Upper lobe of left lung (tissue), 6 donors: ENCODE measurements at regions not wholly inside any gene's neighbourhood (a gene's known extent, or its start where the extent isn't known, plus 50 kb on each side); places are given as distances from the start of the nearest gene placed in this dataset.

ENCODE experiments used
- ATAC-seq, 2 donors: fragments of 200-7000 bp; cut with Tn5 transposase; one replicate each; pipeline ENCODE4 v1.9.1; 2022; ENCODE audit warnings: mild to moderate bottlenecking in 2 of 2, moderate library complexity in 2 of 2; ENCODE audit not compliant: low FRiP score in 2 of 2
- DNase-seq, 2 donors: peaks; one replicate each; pipeline ENCODE4 v3.0.0-alpha.2; 2019 to 2020
- H3K27ac ChIP-seq, 4 donors: fragments of 200-600 bp; sonication (generic); one replicate each; pipeline ENCODE4 v1.5.1; 2016 to 2019
- H3K27me3 ChIP-seq, 4 donors: fragments of 200-600 bp; sonication (generic); one replicate each; pipeline ENCODE4 v1.5.1; 2017 to 2019
- H3K36me3 ChIP-seq, 4 donors: fragments of 200-600 bp; sonication (generic); one replicate each; pipeline ENCODE4 v1.5.1; 2016 to 2019
- H3K4me1 ChIP-seq, 4 donors: fragments of 200-600 bp; sonication (generic); one replicate each; pipeline ENCODE4 v1.5.1; 2018 to 2019
- H3K4me3 ChIP-seq, 4 donors: fragments of 200-600 bp; sonication (generic); one replicate each; pipeline ENCODE4 v1.5.1; 2017 to 2019; ENCODE audit warnings: mild to moderate bottlenecking in 2 of 4, moderate library complexity in 1 of 4
- H3K9me3 ChIP-seq, 4 donors: fragments of 200-600 bp; sonication (generic); one replicate each; pipeline ENCODE4 v1.5.1; 2018 to 2019
- EP300 ChIP-seq, 4 donors: sonication (generic); formaldehyde crosslinking; IDR thresholded peaks; one replicate each; pipeline ENCODE4 v1.5.1; 2017; ENCODE audit warnings: antibody characterized with exemption in 4 of 4, control low read depth in 2 of 4
- POLR2A ChIP-seq, 4 donors: fragments of 450-650 bp; IDR thresholded peaks; one replicate each; pipeline ENCODE4 v1.5.1; 2016 to 2017; ENCODE audit warnings: antibody characterized with exemption in 4 of 4, mild to moderate bottlenecking in 2 of 4
- POLR2AphosphoS5 ChIP-seq, 2 donors: sonication (generic); formaldehyde crosslinking; IDR thresholded peaks; one replicate each; pipeline ENCODE4 v1.5.1; 2017; ENCODE audit warnings: antibody characterized with exemption in 2 of 2
- WGBS, 2 donors: methylation state at CpG; one replicate each; pipeline ENCODE4 v1.1.5; 2017 to 2018; 5-methylcytosine and 5-hydroxymethylcytosine counted together
- TF ChIP-seq, protein P1 (sequence below), 6 experiments: fragments of 450-650 bp in 4 of 6; fragments of 200-600 bp in 2 of 6; sonication (generic) in 2 of 6; IDR thresholded peaks; one replicate each; pipeline ENCODE4 v1.5.1; 2016 to 2019; ENCODE audit warnings: antibody characterized with exemption in 6 of 6
- donor health status: DM: no; HTN: no; CAD: no; lungs with moderate emphysema.
- donor health status: DM: no; HTN: yes; CAD: no; lungs with severe emphysema.

DNA sequence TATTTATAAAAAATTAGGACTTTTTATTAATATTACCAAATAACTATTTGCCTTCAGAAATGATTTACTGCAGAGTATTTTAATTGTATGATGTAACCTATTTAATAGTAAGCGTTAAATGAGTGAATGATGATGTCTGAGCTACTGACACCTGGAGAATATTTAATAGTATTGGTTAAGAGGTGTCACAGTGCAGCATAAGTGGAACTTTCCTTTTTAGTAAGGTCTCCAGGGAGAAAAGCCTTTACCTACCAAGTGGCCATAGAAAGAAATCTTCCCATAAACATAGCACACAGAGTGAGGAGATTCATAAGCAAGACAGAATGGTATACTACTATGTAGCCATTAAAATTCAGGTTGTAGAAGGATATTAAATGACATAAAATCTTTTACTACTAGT lies 441.7 kb downstream of the TBL1XR1 start:
- ATAC-seq (no peak), DNase-seq (no peak)
- WGBS, 2 donors = 92 to 93% methylated on average over 1 of the region's 1 CpG
- H3K9me3 ChIP-seq = no peaks in the 10 kb centered on the region
- H3K4me3 ChIP-seq = no peak overlapping the region
- H3K36me3 ChIP-seq = no peaks in the 10 kb centered on the region
- H3K27me3 ChIP-seq = no peaks in the 10 kb centered on the region
- H3K4me1 ChIP-seq = no peaks in the 10 kb centered on the region
- H3K27ac ChIP-seq = no peak overlapping the region
- TF ChIP-seq POLR2A (IDR thresholded peaks at IDR 0.05) (no peak), EP300 (IDR thresholded peaks at IDR 0.05) (no peak), POLR2AphosphoS5 (IDR thresholded peaks at IDR 0.05) (no peak)
- TF ChIP-seq, protein P1, sequence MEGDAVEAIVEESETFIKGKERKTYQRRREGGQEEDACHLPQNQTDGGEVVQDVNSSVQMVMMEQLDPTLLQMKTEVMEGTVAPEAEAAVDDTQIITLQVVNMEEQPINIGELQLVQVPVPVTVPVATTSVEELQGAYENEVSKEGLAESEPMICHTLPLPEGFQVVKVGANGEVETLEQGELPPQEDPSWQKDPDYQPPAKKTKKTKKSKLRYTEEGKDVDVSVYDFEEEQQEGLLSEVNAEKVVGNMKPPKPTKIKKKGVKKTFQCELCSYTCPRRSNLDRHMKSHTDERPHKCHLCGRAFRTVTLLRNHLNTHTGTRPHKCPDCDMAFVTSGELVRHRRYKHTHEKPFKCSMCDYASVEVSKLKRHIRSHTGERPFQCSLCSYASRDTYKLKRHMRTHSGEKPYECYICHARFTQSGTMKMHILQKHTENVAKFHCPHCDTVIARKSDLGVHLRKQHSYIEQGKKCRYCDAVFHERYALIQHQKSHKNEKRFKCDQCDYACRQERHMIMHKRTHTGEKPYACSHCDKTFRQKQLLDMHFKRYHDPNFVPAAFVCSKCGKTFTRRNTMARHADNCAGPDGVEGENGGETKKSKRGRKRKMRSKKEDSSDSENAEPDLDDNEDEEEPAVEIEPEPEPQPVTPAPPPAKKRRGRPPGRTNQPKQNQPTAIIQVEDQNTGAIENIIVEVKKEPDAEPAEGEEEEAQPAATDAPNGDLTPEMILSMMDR (IDR thresholded peaks at IDR 0.05) = no peak

DNA sequence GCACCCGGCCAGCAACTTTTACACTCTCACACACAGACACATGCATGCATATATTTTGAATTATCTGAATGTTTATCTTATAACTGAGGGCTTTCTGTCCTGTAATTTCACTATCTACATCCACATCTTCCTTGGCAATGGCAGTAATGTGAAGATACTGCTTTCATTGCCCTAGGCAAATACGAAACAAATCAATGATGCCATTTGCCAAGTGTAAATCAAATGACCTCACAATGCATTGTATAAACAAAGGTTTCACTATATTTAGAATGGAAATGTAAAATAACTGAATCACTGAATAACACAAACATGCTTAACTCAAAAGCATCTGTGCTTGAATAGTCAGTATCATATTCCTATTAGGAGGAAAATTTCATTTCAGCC lies 455.6 kb downstream of the TBL1XR1 start:
- no peaks in the 10 kb centered on the region for H3K9me3 ChIP-seq
- H3K27ac ChIP-seq = no peak overlapping the region
- H3K36me3 ChIP-seq = no peaks in the 10 kb centered on the region
- ATAC-seq = no peak
- no peak for DNase-seq
- WGBS, 2 donors = 44 to 54% methylated on average over 2 of the region's 2 CpGs
- H3K4me1 ChIP-seq = no peaks in the 10 kb centered on the region
- no peak overlapping the region for H3K4me3 ChIP-seq
- TF ChIP-seq EP300 (IDR thresholded peaks at IDR 0.05) (no peak), POLR2A (IDR thresholded peaks at IDR 0.05) (no peak), POLR2AphosphoS5 (IDR thresholded peaks at IDR 0.05) (no peak)
- TF ChIP-seq, protein P1 (IDR thresholded peaks at IDR 0.05) = no peak
- no peaks in the 10 kb centered on the region for H3K27me3 ChIP-seq

GRCh38 chr3:176740906-176741663 lies 456.2 kb downstream of the TBL1XR1 start:
- TF ChIP-seq POLR2AphosphoS5 (IDR thresholded peaks at IDR 0.05) (no peak), POLR2A (IDR thresholded peaks at IDR 0.05) (no peak), EP300 (IDR thresholded peaks at IDR 0.05) (no peak)
- TF ChIP-seq, protein P1 (IDR thresholded peaks at IDR 0.05) = no peak
- Histone ChIP-seq H3K9me3 (no peaks in the 10 kb centered on the region), H3K36me3 (no peaks in the 10 kb centered on the region), H3K4me1 (no peaks in the 10 kb centered on the region), H3K4me3 (no peak overlapping the region), H3K27ac (no peak overlapping the region), H3K27me3 (no peaks in the 10 kb centered on the region)
- ATAC-seq (no peak), DNase-seq (no peak)
- WGBS, 2 donors = 76 to 84% methylated on average over 8 of the region's 8 CpGs

GRCh38 chr3:176739159-176739558 lies 458.1 kb downstream of the TBL1XR1 start:
- H3K4me1 ChIP-seq = no peaks in the 10 kb centered on the region
- H3K36me3 ChIP-seq = no peaks in the 10 kb centered on the region
- no peaks in the 10 kb centered on the region for H3K9me3 ChIP-seq
- DNase-seq (no peak), ATAC-seq (no peak)
- H3K4me3 ChIP-seq = no peak overlapping the region
- H3K27me3 ChIP-seq = no peaks in the 10 kb centered on the region
- TF ChIP-seq EP300 (IDR thresholded peaks at IDR 0.05) (no peak), POLR2AphosphoS5 (IDR thresholded peaks at IDR 0.05) (no peak), POLR2A (IDR thresholded peaks at IDR 0.05) (no peak)
- TF ChIP-seq, protein P1 (IDR thresholded peaks at IDR 0.05) = no peak
- WGBS, 2 donors = 51 to 59% methylated on average over 2 of the region's 2 CpGs
- no peak overlapping the region for H3K27ac ChIP-seq
